ENCODE measurements at regions not wholly inside any gene's neighbourhood (a gene's known extent, or its start where the extent isn't known, plus 50 kb on each side); places are given as distances from the start of the nearest gene placed in this dataset.

DNA sequence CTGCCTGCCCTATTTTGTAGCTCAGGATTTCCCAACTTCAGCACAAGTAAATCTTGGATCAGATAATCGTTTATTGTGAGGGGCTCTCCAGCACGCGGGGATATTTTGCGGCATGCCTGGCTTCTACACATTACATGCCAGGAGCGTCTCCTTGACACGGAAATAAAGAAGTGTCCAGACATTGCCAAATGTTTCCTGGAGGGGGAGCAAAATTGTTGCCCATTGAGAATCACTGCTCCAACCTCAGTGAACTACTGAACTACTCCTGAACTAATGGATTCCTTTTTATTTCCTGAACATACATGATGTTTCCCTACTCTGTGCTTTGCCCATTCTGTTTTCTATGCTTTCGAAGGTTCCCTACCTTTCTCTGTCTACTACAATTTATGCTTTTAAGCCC is 1359.1 kb upstream of the ADGRL2 start:
- Mint-ChIP-seq H3K4me3 (no peak overlapping the region), H3K9me3 (peaks cover 0 to 5% (median 1%) of the 10 kb centered on the region in 7 donors), H3K36me3 (no peaks in the 10 kb centered on the region), H3K4me1 (no peaks in the 10 kb centered on the region), H3K27me3 (ENCODE audit: low read depth in 3 of 3) (peaks cover 0 to 1% (median 0%) of the 10 kb centered on the region in 3 donors), H3K27ac (no peak overlapping the region)
- no peak overlapping the region for H3K27ac ChIP-seq (ENCODE audit: low read depth in 1 of 2, low read length in 2 of 2)
- H3K4me2 ChIP-seq (replicated peaks; ENCODE audit: extremely low read depth, low read length, poor library complexity, severe bottlenecking): no peak overlapping the region
- 97% methylated on average over 6 of the region's 7 CpGs for WGBS (ENCODE audit: insufficient coverage)
- H2AFZ ChIP-seq (ENCODE audit: insufficient read depth, low read depth, low read length, poor library complexity, severe bottlenecking): no peak overlapping the region
- no peaks in the 10 kb centered on the region for H3K27me3 ChIP-seq (ENCODE audit: control insufficient read depth in 2 of 2, insufficient read depth in 2 of 2, low read length in 2 of 2)
- DNase-seq: no peak
- no peaks in the 10 kb centered on the region for H3K79me2 ChIP-seq (ENCODE audit: insufficient read depth, low read length)
- no peaks in the 10 kb centered on the region for H3K4me1 ChIP-seq (ENCODE audit: control insufficient read depth in 1 of 2, insufficient read depth in 2 of 2, low read length in 2 of 2)
- intact Hi-C loops (cut with micrococcal nuclease): no loop called here
- no peak overlapping the region for H3K9ac ChIP-seq (ENCODE audit: insufficient read depth, low read length, poor library complexity, severe bottlenecking)
- no peaks in the 10 kb centered on the region for H4K20me1 ChIP-seq (ENCODE audit: insufficient read depth, low read length)
- H3K36me3 ChIP-seq (replicated peaks in 1 of 2; ENCODE audit: control insufficient read depth in 1 of 2, insufficient read depth in 2 of 2, low read length in 2 of 2): no peaks in the 10 kb centered on the region
- no peak overlapping the region for H3K4me3 ChIP-seq (replicated peaks in 1 of 3; ENCODE audit: low read depth in 2 of 3, low read length in 3 of 3)
- TF ChIP-seq, protein P1, sequence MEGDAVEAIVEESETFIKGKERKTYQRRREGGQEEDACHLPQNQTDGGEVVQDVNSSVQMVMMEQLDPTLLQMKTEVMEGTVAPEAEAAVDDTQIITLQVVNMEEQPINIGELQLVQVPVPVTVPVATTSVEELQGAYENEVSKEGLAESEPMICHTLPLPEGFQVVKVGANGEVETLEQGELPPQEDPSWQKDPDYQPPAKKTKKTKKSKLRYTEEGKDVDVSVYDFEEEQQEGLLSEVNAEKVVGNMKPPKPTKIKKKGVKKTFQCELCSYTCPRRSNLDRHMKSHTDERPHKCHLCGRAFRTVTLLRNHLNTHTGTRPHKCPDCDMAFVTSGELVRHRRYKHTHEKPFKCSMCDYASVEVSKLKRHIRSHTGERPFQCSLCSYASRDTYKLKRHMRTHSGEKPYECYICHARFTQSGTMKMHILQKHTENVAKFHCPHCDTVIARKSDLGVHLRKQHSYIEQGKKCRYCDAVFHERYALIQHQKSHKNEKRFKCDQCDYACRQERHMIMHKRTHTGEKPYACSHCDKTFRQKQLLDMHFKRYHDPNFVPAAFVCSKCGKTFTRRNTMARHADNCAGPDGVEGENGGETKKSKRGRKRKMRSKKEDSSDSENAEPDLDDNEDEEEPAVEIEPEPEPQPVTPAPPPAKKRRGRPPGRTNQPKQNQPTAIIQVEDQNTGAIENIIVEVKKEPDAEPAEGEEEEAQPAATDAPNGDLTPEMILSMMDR (IDR thresholded peaks at IDR 0.05): no peak
- H3K9me3 ChIP-seq (replicated peaks in 1 of 2; ENCODE audit: control insufficient read depth in 1 of 2, insufficient read depth in 1 of 2, low read length in 2 of 2): no peaks in the 10 kb centered on the region

DNA sequence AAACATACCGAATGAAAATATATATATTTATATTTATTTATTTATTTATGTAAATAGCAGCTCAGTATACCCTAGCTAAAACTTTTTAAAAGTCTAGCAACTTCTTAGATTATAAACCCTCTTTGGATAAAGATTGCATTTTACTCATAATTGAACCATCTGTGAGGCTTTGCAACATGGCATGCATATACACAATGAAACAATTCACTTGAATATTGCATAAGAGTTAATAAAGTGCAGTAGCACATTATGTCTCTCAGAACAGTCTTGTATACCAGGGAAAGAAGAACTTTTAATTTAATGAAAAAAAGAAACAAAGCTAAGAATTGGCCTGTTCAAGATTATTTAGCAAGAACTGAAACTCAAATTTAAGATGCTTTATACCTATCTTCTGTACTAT is 1363.9 kb upstream of the ADGRL2 start:
- no peak overlapping the region for H3K27ac ChIP-seq (ENCODE audit: low read depth in 1 of 2, low read length in 2 of 2)
- peaks cover 7 to 14% of the 10 kb centered on the region in 2 donors for H3K9me3 ChIP-seq (replicated peaks in 1 of 2; ENCODE audit: control insufficient read depth in 1 of 2, insufficient read depth in 1 of 2, low read length in 2 of 2)
- no peaks in the 10 kb centered on the region for H3K4me1 ChIP-seq (ENCODE audit: control insufficient read depth in 1 of 2, insufficient read depth in 2 of 2, low read length in 2 of 2)
- H3K27me3 ChIP-seq (ENCODE audit: control insufficient read depth in 2 of 2, insufficient read depth in 2 of 2, low read length in 2 of 2): no peaks in the 10 kb centered on the region
- no peaks in the 10 kb centered on the region for H3K79me2 ChIP-seq (ENCODE audit: insufficient read depth, low read length)
- no peaks in the 10 kb centered on the region for H3K27me3 Mint-ChIP-seq (ENCODE audit: low read depth in 3 of 3)
- H3K4me1 Mint-ChIP-seq: no peaks in the 10 kb centered on the region
- TF ChIP-seq, protein P1 (IDR thresholded peaks at IDR 0.05): no peak
- intact Hi-C loops (cut with micrococcal nuclease): no loop called here
- no peak overlapping the region for H3K4me3 ChIP-seq (replicated peaks in 1 of 3; ENCODE audit: low read depth in 2 of 3, low read length in 3 of 3)
- H3K9ac ChIP-seq (ENCODE audit: insufficient read depth, low read length, poor library complexity, severe bottlenecking): no peak overlapping the region
- H3K36me3 ChIP-seq (replicated peaks in 1 of 2; ENCODE audit: control insufficient read depth in 1 of 2, insufficient read depth in 2 of 2, low read length in 2 of 2): no peaks in the 10 kb centered on the region
- no peak overlapping the region for H3K4me3 Mint-ChIP-seq
- H2AFZ ChIP-seq (ENCODE audit: insufficient read depth, low read depth, low read length, poor library complexity, severe bottlenecking): no peak overlapping the region
- no peak overlapping the region for H3K27ac Mint-ChIP-seq
- H3K4me2 ChIP-seq (replicated peaks; ENCODE audit: extremely low read depth, low read length, poor library complexity, severe bottlenecking): no peak overlapping the region
- no peaks in the 10 kb centered on the region for H3K36me3 Mint-ChIP-seq
- no peaks in the 10 kb centered on the region for H4K20me1 ChIP-seq (ENCODE audit: insufficient read depth, low read length)
- no peak for DNase-seq
- no CpG with 5 or more reads among the region's 1 CpG for WGBS (ENCODE audit: insufficient coverage)
- peaks cover 0 to 15% (median 7%) of the 10 kb centered on the region in 7 donors for H3K9me3 Mint-ChIP-seq
